Gastroesophageal sphincter (tissue), 4 donors: ENCODE measurements at regions not wholly inside any gene's neighbourhood (a gene's known extent, or its start where the extent isn't known, plus 50 kb on each side); places are given as distances from the start of the nearest gene placed in this dataset.

Source experiments
- ATAC-seq: fragments of 150-250 bp; one replicate; pipeline ENCODE4 v1.9.1; 2016; ENCODE audit warnings: mild to moderate bottlenecking, moderate library complexity
- H3K27ac ChIP-seq, 4 donors: fragments of 200-600 bp; sonication (generic) in 3 of 4; 1 replicate in 3 of 4; 2 replicates in 1 of 4; pipeline ENCODE4 v1.5.1; 2016 to 2019
- H3K27me3 ChIP-seq: fragments of 200-600 bp; sonication (generic); one replicate; pipeline ENCODE4 v1.5.1; 2019
- H3K36me3 ChIP-seq, 2 donors: fragments of 200-600 bp; sonication (generic); one replicate each; pipeline ENCODE4 v1.5.1; 2019; ENCODE audit warnings: control low read depth in 1 of 2
- H3K4me1 ChIP-seq, 3 donors: fragments of 200-600 bp; sonication (generic); 1 replicate in 2 of 3; 2 replicates in 1 of 3; pipeline ENCODE4 v1.5.1; 2016 to 2019; ENCODE audit warnings: control low read depth in 2 of 3
- H3K4me3 ChIP-seq, 2 donors: fragments of 200-600 bp; sonication (generic); one replicate each; pipeline ENCODE4 v1.5.1; 2019; ENCODE audit warnings: mild to moderate bottlenecking in 1 of 2, moderate library complexity in 1 of 2
- H3K9me3 ChIP-seq, 3 donors: fragments of 200-600 bp; sonication (generic); one replicate each; pipeline ENCODE4 v1.5.1; 2017 to 2019; ENCODE audit warnings: control low read depth in 2 of 3
- EP300 ChIP-seq: sonication (generic); formaldehyde crosslinking; IDR thresholded peaks from one replicate; pipeline ENCODE4 v1.6.1; 2017; ENCODE audit warnings: antibody characterized with exemption, mild to moderate bottlenecking
- POLR2A ChIP-seq, 2 donors: fragments of 450-650 bp; IDR thresholded peaks; one replicate each; pipeline ENCODE4 v1.6.1; 2017; ENCODE audit warnings: antibody characterized with exemption in 2 of 2, mild to moderate bottlenecking in 2 of 2, moderate library complexity in 1 of 2
- POLR2AphosphoS5 ChIP-seq: sonication (generic); formaldehyde crosslinking; IDR thresholded peaks from one replicate; pipeline ENCODE4 v1.6.1; 2017; ENCODE audit warnings: antibody characterized with exemption
- WGBS, 2 donors: methylation state at CpG; one replicate each; pipeline ENCODE4 v1.1.5; 2018; ENCODE audit warnings: low coverage in 1 of 2; 5-methylcytosine and 5-hydroxymethylcytosine counted together
- TF ChIP-seq, protein P1 (sequence below), 4 experiments: fragments of 200-600 bp in 2 of 4; fragments of 450-650 bp in 2 of 4; sonication (generic) in 1 of 4; IDR thresholded peaks; one replicate each; pipeline ENCODE4 v1.5.1; 2017 to 2019; ENCODE audit warnings: antibody characterized with exemption in 4 of 4, mild to moderate bottlenecking in 2 of 4, moderate library complexity in 2 of 4

DNA sequence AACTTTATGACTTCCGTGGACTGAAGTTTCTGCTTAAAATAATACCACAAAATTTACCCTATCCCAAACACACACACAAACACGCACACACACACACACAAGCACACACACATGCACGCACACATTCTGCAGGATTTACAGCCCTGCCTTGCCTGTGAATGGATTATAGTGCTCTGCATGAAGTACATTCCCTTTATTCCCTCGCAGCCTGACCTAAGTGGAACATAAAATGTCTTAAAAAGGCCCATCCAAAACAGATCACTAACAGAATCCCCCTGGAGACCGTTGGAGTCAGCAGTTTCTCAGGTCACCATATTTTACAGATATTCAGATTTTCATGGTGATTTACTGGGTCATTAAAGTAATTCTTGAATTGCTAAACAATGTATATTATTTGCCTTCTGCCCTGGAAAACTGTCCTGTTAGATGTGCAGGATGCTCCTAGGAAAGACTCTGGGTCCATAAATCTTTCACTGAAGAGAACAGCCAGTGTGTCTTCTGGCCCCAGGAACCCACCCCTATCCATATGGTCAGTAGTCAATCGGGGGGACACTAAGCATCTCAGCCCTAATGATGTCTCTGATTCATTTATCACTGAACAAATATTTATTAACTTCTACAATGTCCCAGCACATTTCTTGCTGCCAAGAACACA lies 587.7 kb upstream of the BOD1L1 start:
- H3K36me3 ChIP-seq: no peaks in the 10 kb centered on the region
- H3K4me1 ChIP-seq: no peaks in the 10 kb centered on the region
- H3K4me3 ChIP-seq: no peak overlapping the region
- H3K9me3 ChIP-seq: peaks cover 0 to 16% (median 0%) of the 10 kb centered on the region in 3 donors
- no peak for ATAC-seq
- TF ChIP-seq POLR2A (IDR thresholded peaks at IDR 0.05): no peak
- no peak for TF ChIP-seq POLR2AphosphoS5
- no peaks in the 10 kb centered on the region for H3K27me3 ChIP-seq
- WGBS, 2 donors: 65 to 87% methylated on average over 5 to 6 of the region's 6 CpGs
- no peak overlapping the region for H3K27ac ChIP-seq

DNA sequence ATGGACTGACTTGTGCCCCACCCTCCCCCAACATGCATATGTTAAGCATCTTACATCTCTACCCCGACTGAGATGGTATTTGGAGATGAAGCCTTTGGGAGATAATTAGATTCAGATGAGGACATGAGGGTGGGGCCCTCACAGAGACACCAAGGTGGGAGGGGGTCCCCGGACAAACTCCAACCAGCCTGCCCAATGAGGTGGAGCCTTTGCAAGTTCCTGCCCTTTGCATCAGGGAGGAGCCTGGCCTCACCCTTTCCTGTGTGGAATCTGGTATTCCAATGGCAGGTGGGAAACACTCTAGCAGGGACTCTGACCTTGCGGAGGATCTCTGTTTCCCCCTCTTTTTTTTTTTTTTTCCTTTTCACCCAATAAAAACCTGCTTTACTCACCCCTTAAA lies 589.9 kb upstream of the BOD1L1 start:
- no peak for ATAC-seq
- Histone ChIP-seq H3K9me3 (peaks cover 0 to 12% (median 0%) of the 10 kb centered on the region in 3 donors), H3K27ac (no peak overlapping the region), H3K27me3 (no peaks in the 10 kb centered on the region), H3K36me3 (no peaks in the 10 kb centered on the region), H3K4me1 (no peaks in the 10 kb centered on the region), H3K4me3 (no peak overlapping the region)
- TF ChIP-seq POLR2A (IDR thresholded peaks at IDR 0.05): no peak
- TF ChIP-seq EP300: no peak
- no peak for TF ChIP-seq POLR2AphosphoS5
- TF ChIP-seq, protein P1, sequence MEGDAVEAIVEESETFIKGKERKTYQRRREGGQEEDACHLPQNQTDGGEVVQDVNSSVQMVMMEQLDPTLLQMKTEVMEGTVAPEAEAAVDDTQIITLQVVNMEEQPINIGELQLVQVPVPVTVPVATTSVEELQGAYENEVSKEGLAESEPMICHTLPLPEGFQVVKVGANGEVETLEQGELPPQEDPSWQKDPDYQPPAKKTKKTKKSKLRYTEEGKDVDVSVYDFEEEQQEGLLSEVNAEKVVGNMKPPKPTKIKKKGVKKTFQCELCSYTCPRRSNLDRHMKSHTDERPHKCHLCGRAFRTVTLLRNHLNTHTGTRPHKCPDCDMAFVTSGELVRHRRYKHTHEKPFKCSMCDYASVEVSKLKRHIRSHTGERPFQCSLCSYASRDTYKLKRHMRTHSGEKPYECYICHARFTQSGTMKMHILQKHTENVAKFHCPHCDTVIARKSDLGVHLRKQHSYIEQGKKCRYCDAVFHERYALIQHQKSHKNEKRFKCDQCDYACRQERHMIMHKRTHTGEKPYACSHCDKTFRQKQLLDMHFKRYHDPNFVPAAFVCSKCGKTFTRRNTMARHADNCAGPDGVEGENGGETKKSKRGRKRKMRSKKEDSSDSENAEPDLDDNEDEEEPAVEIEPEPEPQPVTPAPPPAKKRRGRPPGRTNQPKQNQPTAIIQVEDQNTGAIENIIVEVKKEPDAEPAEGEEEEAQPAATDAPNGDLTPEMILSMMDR (IDR thresholded peaks at IDR 0.05): no peak
- WGBS, 2 donors: no CpG with 5 or more reads among the region's 3 CpGs

DNA sequence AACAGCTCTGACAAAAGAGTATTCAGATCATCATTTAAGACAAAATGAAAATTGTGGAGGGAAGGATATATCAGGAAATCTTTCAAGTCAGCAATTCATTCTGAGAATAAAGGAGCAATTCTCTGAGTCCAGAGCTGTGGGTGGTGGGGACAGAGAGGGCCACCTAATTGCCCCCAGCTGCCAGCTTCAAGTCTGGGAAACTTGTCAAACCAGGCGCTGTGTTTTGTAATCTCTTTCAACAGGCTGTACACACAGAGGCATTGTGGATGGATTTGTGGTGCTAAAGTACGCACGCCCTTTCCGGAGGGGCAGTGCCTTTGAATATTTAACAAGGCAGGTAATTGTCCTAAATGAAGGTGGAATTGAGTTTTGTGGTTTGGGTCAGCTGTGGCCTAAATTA lies 591.1 kb upstream of the BOD1L1 start:
- H3K27ac ChIP-seq: no peak overlapping the region
- no peaks in the 10 kb centered on the region for H3K36me3 ChIP-seq
- H3K4me3 ChIP-seq: no peak overlapping the region
- no peaks in the 10 kb centered on the region for H3K27me3 ChIP-seq
- H3K9me3 ChIP-seq: no peaks in the 10 kb centered on the region
- no peaks in the 10 kb centered on the region for H3K4me1 ChIP-seq
- ATAC-seq: no peak
- WGBS, 2 donors: 75 to 80% methylated on average over 1 to 3 of the region's 4 CpGs
- no peak for TF ChIP-seq EP300
- no peak for TF ChIP-seq POLR2A (IDR thresholded peaks at IDR 0.05)
- no peak for TF ChIP-seq POLR2AphosphoS5
- TF ChIP-seq, protein P1 (IDR thresholded peaks at IDR 0.05): no peak

DNA sequence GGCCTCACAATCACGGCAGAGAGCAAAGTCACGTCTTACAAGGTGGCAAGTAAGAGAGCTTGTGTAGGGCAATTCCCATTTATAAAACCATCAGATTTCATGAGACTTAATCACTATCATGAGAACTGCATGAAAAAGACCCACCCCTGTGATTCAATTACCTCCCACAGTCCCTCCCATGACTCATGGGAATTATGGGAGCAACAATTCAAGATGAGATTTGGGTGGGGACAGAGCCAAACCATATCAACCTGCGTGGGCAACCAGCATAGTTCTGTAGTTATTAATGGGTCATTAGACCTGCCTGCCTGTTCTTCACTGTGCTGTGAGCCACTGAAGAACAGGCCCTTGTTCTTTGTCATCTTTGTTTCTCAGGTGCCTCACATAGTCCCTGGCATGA lies 593.7 kb upstream of the BOD1L1 start:
- TF ChIP-seq POLR2A (IDR thresholded peaks at IDR 0.05) (no peak), EP300 (no peak), POLR2AphosphoS5 (no peak)
- TF ChIP-seq, protein P1 (IDR thresholded peaks at IDR 0.05): no peak
- H3K4me1 ChIP-seq: no peaks in the 10 kb centered on the region
- no peaks in the 10 kb centered on the region for H3K9me3 ChIP-seq
- ATAC-seq: no peak
- no peaks in the 10 kb centered on the region for H3K27me3 ChIP-seq
- H3K4me3 ChIP-seq: no peak overlapping the region
- WGBS, 2 donors: 78 to 80% methylated on average over 1 to 3 of the region's 3 CpGs
- H3K36me3 ChIP-seq: no peaks in the 10 kb centered on the region
- no peak overlapping the region for H3K27ac ChIP-seq

DNA sequence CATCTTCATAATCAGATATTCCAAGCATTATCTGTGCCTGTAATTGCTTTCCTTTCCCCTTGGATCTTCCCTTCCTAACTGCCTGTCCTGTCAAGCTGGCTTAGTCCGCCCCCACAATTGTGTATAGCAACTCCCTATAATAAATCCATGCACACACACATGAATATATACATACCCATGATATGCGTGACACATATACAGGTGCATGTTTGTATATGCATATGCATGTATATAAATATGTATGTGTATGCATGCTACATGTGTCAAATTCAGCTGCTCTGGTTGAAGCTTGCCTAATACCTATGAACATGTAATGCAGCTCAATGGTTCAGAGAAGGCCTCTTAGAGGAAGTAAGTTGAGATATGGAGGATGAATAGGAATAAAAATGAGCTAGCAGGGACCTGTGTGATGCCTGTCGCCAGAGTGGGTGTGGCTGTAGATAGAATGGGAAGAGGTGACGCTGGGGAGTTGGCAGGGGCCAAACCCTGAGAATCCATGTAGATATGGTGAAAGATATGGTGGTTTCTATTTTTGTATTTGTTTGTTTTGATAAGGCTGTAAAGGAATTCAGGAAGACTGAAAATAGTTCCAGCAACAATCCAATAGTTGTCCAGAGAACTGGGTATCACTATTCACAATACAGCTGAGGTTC lies 595.0 kb upstream of the BOD1L1 start:
- 69% methylated on average over 3 to 4 of the region's 4 CpGs for WGBS, 2 donors
- TF ChIP-seq POLR2AphosphoS5 (no peak), POLR2A (IDR thresholded peaks at IDR 0.05) (no peak), EP300 (no peak)
- TF ChIP-seq, protein P1 (IDR thresholded peaks at IDR 0.05): no peak
- Histone ChIP-seq H3K36me3 (no peaks in the 10 kb centered on the region), H3K4me3 (no peak overlapping the region), H3K27me3 (no peaks in the 10 kb centered on the region), H3K4me1 (no peaks in the 10 kb centered on the region), H3K27ac (no peak overlapping the region), H3K9me3 (no peaks in the 10 kb centered on the region)
- ATAC-seq: no peak
